GM18502 (cell line): ENCODE measurements at regions not wholly inside any gene's neighbourhood (a gene's known extent, or its start where the extent isn't known, plus 50 kb on each side); places are given as distances from the start of the nearest gene placed in this dataset.
"Not testable (repeated sequence)": the region's sequence is repeated elsewhere in the genome, so short reads cannot be mapped to it uniquely, and the experiment has no call there.

Experiments used
- ATAC-seq: cut with Tn5 transposase; IDR thresholded peaks from one replicate; pipeline ENCODE4 v1.9.1; 2021; ENCODE audit warnings: mild to moderate bottlenecking; ENCODE audit not compliant: unreplicated experiment, poor library complexity

GRCh38 chr16:88325087-88325750 lies 57.5 kb upstream of the ZNF469 start:
- no peak for ATAC-seq

- no peak for ATAC-seq
Measured at GRCh38 chr16:88325976-88326375, 56.8 kb upstream of the ZNF469 start.

- no peak for ATAC-seq
Measured at GRCh38 chr16:88326611-88327485, 55.9 kb upstream of the ZNF469 start.

- no peak for ATAC-seq
Measured at GRCh38 chr16:88327561-88328312, 55.0 kb upstream of the ZNF469 start.

- no peak for ATAC-seq
Measured at GRCh38 chr16:88328313-88328980, 54.3 kb upstream of the ZNF469 start.

GRCh38 chr16:88329726-88330700 lies 52.7 kb upstream of the ZNF469 start:
- ATAC-seq = no peak

GRCh38 chr16:88330971-88331890 lies 51.5 kb upstream of the ZNF469 start:
- ATAC-seq = no peak

GRCh38 chr16:88331989-88332920 lies 50.5 kb upstream of the ZNF469 start:
- ATAC-seq = no peak

- not testable (repeated sequence) for ATAC-seq
Measured at GRCh38 chr16:88332921-88333825, 49.6 kb upstream of the ZNF469 start.
